Stimulated activated CD4-positive, alpha-beta T cell treated with anti-CD3 and anti-CD28 coated beads, Interleukin-12 subunit alpha, Interleukin-12 subunit beta, amount 100 ng/mL, for 24 hours (primary cell): ENCODE measurements at regions not wholly inside any gene's neighbourhood (a gene's known extent, or its start where the extent isn't known, plus 50 kb on each side); places are given as distances from the start of the nearest gene placed in this dataset.
"Not testable (repeated sequence)": the region's sequence is repeated elsewhere in the genome, so short reads cannot be mapped to it uniquely, and the experiment has no call there.

ENCODE experiments used
- DNase-seq, 2 experiments: peaks; one replicate each; pipeline ENCODE4 v3.0.0-alpha.2; 2020; ENCODE audit warnings: low read depth in 2 of 2

DNA sequence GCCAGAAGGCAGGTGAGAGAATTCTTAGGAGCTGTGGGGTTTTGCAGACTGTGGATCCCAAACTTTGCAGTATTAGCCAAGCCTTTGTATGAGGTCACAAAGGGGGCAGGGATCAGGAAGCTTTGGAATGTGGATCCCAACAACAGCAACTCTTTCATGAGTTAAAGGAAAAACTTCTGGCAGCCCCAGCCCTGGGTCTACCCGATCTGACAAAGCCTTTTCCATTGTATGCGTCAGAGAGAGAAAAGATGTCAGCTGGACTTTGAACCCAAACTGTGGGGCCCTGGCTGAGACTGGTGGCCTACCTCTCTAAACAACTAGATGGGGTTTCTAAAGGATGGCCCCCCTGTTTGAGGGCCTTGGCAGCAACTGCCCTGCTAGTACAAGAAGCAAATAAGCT is 101.8 kb upstream of the OSBPL11 start:
- DNase-seq: not testable (repeated sequence)

DNA sequence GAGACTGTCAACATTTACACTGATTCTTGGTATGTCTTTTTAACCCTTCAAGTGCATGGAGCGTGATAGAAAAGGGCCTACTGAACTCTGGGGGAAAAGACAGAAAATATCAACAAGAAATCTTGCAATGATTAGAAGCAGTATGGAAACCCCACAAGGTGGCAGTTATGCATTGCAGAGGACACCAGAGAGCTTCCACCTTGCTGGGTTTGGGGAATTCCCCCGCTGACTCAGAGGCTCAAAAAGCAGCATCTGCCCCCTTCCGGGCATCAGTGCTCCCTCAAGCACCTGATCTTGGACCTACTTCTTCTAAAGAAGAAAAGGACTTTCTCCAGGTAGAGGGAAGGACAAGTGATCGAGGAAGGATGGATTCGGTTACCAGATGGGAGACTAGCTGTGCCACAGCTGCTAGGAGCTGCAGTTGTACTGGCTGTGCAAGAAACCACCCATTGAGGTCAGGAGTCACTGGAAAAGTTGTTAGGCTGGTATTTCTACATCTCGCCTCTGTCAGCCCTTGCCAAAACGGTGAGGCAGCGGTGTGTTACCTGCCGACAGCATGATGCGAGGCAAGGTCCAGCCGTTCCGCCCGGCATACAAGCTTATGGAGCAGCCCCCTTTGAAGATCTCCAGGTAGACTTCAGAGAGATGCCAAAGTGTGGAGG is 102.8 kb upstream of the OSBPL11 start:
- DNase-seq: peak in 1 of 2 experiments; percentile 38

- no peak for DNase-seq
Measured at GRCh38 chr3:125715651-125716050, 120.4 kb upstream of the OSBPL11 start.

- DNase-seq: not testable (repeated sequence)
Measured at GRCh38 chr3:125732151-125732550, 136.9 kb upstream of the OSBPL11 start.

DNA sequence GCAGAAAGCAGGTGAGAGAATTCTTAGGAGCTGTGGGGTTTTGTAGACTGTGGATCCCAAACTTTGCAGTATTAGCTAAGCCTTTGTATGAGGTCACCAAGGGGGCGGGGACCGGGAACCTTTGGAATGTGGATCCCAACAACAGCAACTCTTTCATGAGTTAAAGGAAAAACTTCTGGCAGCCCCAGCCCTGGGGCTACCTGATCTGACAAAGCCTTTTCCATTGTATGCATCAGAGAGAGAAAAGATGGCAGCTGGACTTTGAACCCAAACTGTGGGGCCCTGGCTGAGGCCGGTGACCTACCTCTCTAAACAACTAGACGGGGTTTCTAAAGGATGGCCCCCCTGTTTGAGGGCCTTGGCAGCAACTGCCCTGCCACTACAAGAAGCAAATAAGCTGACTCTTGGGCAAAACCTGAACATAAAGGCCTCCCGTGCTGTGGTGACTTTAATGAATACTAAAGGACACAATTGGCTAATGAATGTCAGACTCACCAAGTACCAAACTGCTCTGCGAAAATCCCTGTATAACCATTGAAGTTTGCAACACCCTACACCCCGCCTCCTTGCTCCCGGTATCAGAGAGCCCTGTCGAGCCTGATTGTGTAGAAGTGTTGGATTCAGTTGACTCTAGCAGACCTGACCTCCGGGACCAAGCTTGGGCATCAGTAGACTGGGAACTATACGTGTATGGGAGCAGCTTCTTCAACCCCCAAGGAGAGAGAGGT is 146.9 kb upstream of the OSBPL11 start:
- DNase-seq: not testable (repeated sequence)

DNA sequence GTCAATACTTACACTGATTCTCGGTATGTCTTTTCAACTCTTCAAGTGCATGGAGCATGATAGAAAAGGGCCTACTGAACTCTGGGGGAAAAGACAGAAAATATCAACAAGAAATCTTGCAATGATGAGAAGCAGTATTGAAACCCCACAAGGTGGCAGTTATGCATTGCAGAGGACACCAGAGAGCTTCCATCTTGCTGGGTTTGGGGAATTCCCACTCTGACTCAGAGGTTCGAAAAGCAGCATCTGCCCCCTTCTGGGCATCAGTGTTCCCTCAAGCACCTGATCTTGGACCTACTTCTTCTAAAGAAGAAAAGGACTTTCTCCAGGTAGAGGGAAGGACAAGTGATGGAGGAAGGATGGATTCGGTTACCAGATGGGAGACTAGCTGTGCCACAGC is 147.5 kb upstream of the OSBPL11 start:
- peak; percentile 10 to 37 for DNase-seq

DNA sequence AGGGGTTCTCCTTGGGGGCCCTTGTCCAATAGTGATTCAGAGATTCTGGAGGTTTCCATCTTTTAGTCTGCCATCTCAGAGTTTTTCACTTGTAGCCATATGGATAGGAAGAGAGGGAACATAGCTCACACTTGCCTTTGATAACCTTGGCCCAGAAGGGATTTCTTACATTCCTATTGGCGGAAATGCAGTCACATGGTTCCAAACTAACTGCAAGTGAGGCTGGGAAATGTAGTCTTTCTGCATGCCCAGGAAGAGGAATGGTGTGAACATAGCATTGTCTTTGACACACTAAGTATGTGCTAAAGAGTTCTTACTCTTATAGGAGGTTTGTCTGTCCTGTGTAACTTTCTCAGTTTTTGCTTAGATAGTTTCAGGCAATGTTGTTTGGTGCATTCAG is 161.8 kb upstream of the OSBPL11 start:
- not testable (repeated sequence) for DNase-seq

DNA sequence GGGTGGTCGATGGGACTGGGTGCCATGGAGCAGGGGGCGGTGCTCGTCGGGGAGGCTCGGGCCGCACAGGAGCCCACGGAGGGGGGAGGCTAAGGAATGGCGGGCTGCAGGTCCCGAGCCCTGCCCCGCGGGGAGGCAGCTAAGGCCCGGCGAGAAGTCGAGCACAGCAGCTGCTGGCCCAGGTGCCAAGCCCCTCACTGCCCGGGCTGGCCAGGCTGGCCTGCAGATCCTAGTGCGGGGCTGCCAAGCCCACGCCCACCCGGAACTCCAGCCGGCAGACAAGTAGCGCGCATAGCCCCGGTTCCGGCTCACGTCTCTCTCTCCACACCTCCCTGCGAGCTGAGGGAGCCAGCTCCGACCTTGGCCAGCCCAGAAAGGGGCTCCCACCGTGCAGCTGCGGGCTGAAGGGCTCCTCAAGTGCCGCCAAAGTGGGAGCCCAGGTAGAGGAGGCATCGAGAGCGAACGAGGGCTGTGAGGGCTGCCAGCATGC is 163.4 kb upstream of the OSBPL11 start:
- DNase-seq: not testable (repeated sequence)

GRCh38 chr3:125762601-125763000 is 167.3 kb upstream of the OSBPL11 start:
- not testable (repeated sequence) for DNase-seq

- DNase-seq: peak; percentile 35 to 43
Measured at GRCh38 chr3:125766285-125766826, 171.1 kb upstream of the OSBPL11 start.

- DNase-seq: not testable (repeated sequence)
Measured at GRCh38 chr3:125766931-125767330, 171.6 kb upstream of the OSBPL11 start.

GRCh38 chr3:125767641-125768040 is 172.3 kb upstream of the OSBPL11 start:
- no peak for DNase-seq

GRCh38 chr3:125768821-125769220 is 173.5 kb upstream of the OSBPL11 start:
- not testable (repeated sequence) for DNase-seq

DNA sequence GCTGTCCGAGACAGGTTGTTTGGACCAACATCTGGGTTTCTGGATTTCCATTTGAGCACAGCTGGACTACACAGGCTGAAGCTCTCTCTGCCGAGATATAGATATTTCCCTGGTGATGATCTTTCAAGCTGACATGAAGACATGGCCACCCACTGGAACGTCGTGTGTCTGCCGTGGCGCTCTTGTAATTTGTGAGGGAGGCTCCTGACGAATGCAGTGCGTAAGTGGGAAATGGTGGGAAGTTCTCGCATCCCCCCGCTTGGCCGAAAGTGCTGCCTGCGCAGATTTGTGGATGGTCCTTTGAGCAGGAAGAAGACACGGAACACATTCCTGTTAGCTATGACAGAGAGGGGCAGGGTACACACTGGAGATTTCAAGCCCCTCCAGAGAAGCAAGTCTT is 176.2 kb upstream of the OSBPL11 start:
- DNase-seq: not testable (repeated sequence)

DNA sequence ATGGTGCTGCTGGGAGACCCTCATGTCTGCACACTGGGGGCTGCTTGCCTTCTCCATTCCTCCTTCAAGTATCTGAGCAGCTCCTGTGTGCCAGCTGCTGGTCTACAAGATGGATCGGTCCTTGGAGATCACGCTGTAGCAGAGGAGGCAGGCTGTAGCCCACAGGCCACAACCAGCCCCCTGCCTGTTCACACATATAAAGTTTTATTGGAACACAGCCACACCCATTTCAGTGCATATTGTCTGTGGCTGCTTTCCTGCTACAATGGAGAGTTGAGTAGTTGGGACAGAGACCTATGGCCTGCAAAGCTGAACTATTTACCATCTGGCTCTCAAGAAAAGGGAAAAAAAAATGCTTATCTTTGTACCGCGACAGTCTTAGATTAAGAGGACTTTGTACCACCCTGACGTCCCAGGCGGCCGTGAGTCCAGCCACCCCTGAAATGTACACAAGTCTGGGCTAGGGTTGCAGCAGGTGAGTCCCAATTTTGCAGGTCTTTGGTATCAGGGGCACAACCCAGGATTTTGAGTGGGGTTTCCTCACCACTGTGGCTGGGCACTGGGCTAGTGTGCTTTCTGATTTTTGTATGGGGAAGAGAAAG is 179.2 kb upstream of the OSBPL11 start:
- not testable (repeated sequence) for DNase-seq

DNA sequence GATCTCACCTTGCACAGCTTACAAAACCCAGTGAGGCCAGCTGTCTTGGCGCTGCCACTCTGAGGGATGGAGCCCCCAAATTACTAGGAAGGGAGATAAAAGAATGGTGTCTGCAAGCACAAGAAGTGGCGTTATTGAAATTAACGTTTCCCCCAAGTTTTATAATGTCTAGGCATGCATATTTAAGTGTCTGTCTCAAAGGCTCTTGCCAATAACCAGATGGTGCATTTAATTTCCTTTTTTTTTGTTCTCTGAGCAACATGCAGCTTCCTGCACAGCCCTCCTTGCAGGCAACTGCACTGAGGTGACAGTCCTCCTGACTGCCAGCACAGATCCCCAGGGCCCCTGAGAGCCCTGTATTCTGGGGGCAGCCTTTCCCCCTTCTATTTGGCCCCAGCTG is 179.8 kb upstream of the OSBPL11 start:
- not testable (repeated sequence) for DNase-seq

DNA sequence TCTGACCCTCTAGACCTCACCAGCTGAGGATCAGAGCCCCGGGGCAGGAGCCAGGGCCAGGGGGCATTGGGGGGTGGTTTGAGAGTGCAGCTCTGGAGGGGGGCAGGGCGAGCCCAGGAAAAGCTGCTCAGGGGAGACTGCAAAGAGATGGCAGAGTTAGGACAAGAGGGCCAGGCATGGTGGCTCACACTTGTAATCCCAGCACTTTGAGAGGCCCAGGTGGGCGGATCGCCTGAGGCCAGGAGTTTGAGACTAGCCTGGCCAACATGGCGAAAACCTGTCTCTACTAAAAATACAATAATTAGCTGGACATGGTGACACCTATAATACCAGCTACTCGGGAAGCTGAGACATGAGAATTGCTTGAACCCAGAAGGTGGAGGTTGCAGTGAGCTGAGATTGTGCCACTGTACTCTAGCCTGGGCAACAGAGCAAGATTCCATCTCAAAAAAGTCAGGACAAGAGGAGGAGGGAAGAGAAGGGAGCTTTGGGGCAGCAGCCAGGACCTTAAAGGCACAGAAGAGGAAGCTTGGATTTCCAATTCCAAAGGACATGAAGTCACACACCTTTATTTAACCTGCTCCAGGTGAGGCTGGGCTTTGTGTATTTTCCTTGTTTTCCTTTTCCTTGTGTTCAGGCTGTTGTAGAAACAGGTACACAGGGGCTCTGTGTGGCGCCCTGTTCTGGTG is 180.5 kb upstream of the OSBPL11 start:
- DNase-seq: not testable (repeated sequence)

DNA sequence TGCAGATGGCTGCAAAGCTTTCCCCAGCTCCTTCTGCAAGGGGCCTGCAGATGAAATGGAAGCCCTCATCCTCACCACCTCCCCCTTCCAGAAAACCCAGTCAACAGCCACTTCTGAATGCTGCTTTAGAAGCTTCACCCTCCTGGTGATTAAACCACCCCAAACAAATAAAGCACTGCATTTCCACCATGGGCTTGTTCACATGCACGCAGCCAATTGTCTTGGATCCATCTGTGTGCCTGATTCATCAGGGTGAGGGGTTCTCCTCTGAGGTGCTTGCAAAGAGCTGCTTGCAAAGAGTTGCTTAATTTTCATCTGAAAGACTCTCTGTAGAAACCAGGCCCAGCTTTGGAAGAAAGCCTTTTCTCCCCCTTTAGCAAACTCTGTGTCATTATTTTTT is 184.0 kb upstream of the OSBPL11 start:
- not testable (repeated sequence) for DNase-seq

- not testable (repeated sequence) for DNase-seq
Measured at GRCh38 chr3:125779918-125780317, 184.6 kb upstream of the OSBPL11 start.

DNA sequence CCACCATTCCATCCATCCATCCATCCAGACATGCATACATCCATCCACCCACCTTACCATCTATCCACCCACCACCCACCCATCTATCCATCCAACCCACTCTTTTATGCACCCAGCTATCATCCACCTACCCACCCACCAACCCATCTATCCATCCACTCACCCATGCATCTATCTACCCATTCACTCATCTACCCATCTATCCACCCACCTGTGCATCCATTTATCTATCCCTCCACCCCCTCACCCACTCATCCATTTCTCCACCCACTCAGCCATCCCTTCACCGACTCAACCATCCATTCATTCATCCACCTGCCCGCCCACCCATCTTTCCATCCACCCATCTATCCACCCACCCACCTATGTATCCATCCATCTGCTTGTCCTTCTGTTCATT is 186.4 kb upstream of the OSBPL11 start:
- not testable (repeated sequence) for DNase-seq

- DNase-seq: not testable (repeated sequence)
Measured at GRCh38 chr3:125790312-125790711, 178.7 kb upstream of the ROPN1B start.

DNA sequence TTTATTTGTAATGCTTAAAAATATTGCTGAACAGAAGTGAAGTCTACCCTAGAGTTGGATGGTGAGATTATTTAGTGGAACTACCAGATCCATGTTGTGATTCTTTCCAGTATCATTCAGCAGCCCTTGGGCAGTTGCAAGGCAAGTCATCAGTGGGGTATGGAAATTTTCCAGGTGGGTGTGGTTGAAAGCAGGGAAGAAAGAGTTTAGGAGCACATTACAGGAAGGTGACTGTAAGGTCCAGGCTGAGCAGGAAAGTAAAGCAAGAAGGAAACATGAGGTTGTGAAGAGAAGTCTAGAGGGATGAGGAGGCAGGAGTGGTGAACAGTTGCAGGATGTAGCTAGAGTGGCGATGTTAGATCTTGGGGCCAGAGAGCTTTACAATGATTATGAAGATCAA is 178.0 kb upstream of the ROPN1B start:
- DNase-seq: not testable (repeated sequence)
